ENCODE measurements at regions not wholly inside any gene's neighbourhood (a gene's known extent, or its start where the extent isn't known, plus 50 kb on each side); places are given as distances from the start of the nearest gene placed in this dataset.
"Not testable (repeated sequence)": the region's sequence is repeated elsewhere in the genome, so short reads cannot be mapped to it uniquely, and the experiment has no call there.

DNA sequence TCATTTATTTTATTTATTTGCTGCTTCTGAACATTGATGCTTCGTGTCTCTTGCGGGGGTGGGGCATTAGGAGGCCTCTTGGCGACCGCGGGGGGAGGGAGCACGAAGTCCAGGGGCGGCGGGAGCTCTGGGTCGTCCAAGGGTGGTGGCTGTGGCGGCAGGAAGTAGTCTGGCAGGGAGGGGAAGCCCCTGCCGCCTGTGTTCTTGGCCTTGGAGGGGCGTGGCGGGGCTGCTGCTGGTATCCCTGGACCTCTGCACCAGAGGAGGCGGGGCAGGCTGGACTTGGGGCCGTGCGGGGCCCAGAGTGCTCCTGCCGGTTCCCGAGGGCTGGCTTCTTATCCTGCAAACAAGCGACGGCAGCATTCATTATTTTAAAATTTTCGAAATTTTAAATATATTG lies 70.5 kb upstream of the ABI1 start:
- Histone ChIP-seq H3K9me3 (no peaks in the 10 kb centered on the region), H3K27ac (no peak overlapping the region), H3K4me1 (peaks cover 0 to 4% of the 10 kb centered on the region in 2 donors), H3K4me3 (peak overlapping the region; percentile 37 to 40), H3K27me3 (no peaks in the 10 kb centered on the region), H3K36me3 (no peaks in the 10 kb centered on the region)
- TF ChIP-seq, protein P1, sequence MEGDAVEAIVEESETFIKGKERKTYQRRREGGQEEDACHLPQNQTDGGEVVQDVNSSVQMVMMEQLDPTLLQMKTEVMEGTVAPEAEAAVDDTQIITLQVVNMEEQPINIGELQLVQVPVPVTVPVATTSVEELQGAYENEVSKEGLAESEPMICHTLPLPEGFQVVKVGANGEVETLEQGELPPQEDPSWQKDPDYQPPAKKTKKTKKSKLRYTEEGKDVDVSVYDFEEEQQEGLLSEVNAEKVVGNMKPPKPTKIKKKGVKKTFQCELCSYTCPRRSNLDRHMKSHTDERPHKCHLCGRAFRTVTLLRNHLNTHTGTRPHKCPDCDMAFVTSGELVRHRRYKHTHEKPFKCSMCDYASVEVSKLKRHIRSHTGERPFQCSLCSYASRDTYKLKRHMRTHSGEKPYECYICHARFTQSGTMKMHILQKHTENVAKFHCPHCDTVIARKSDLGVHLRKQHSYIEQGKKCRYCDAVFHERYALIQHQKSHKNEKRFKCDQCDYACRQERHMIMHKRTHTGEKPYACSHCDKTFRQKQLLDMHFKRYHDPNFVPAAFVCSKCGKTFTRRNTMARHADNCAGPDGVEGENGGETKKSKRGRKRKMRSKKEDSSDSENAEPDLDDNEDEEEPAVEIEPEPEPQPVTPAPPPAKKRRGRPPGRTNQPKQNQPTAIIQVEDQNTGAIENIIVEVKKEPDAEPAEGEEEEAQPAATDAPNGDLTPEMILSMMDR (IDR thresholded peaks at IDR 0.05): no peak
- intact Hi-C loops (cut with DNase I): no loop called here
- no peak for DNase-seq (ENCODE audit: low spot score in 2 of 2)

DNA sequence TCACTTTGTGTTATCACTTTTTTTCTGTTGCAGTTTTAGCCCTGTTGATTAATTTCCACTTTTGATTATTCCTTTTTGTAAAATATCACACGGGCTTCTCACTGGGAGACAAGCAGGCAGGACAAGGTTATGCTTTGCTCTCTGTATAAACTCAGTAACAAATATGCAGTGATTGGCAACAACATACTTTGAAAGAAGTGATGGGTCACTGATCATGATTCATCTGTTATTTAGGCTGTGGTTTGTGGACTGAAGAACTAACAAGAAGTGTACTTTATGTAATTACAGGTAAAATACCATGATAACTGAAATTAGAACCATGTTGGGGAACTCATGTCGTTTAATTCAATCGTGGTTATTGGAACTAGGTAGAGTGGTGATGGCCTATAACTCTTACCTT lies 62.1 kb upstream of the ABI1 start:
- H3K9me3 ChIP-seq; H3K4me1 ChIP-seq; intact Hi-C loops (cut with DNase I); DNase-seq (ENCODE audit: low spot score in 2 of 2); H3K4me3 ChIP-seq; H3K27ac ChIP-seq; H3K36me3 ChIP-seq; H3K27me3 ChIP-seq: not testable (repeated sequence)

DNA sequence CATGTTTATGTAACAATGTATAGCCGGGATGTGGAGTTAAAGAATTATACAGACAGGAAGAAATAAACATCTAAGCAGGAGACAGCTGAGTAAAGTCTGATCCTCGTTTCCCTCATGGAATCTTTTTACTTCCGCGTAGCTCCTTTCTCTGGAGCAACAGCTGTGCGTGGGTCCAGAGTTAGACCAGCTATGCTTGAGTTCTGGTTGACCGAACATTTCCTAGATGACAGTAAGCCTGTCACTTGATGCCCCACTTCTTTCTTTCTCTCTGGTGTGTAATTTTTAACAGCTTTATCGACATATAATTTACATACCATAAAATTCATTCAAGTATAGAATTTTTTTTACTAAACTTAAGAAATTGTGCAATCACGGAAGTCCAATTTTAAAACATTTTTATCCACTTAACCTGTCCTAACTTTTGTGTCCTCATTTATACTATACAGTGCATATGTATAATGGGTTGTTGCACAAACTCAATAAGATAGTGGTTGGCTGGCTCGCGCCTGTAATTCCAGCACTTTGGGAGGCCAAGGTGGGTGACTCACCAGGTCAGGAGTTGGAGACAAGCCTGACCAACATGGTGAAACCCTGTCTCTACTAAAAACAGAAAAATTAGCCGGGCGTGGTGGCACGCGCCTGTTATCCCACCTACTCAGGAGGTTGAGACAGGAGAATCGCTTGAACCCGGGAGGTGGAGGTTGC lies 58.5 kb upstream of the ABI1 start:
- DNase-seq (ENCODE audit: low spot score in 2 of 2); H3K36me3 ChIP-seq; H3K27ac ChIP-seq; H3K9me3 ChIP-seq; H3K27me3 ChIP-seq; intact Hi-C loops (cut with DNase I); H3K4me1 ChIP-seq; H3K4me3 ChIP-seq: not testable (repeated sequence)

DNA sequence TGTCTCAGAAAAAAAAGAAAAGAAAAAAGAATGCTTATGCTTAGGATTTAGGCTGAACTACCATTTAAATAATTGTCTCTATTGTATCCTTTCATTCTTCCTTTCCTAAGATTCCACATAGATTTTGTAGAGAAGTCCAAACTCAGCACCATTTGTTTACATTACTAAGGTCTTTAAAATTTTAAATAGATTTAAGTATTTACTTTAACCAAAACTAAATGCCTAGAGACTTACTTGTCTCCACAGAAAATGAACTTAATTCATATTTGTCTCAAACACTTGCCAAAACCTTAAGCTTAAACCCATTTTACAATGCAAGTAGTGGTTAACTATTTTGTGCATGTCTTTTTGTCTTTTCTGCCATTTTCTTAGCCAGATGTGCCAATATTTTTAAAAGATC lies 54.1 kb upstream of the ABI1 start:
- no peaks in the 10 kb centered on the region for H3K4me1 ChIP-seq
- H3K36me3 ChIP-seq: no peaks in the 10 kb centered on the region
- TF ChIP-seq, protein P1 (IDR thresholded peaks at IDR 0.05): no peak
- no peak overlapping the region for H3K27ac ChIP-seq
- no peaks in the 10 kb centered on the region for H3K27me3 ChIP-seq
- no peak overlapping the region for H3K4me3 ChIP-seq
- no peak for DNase-seq (ENCODE audit: low spot score in 2 of 2)
- intact Hi-C loops (cut with DNase I): no loop called here
- no peaks in the 10 kb centered on the region for H3K9me3 ChIP-seq

DNA sequence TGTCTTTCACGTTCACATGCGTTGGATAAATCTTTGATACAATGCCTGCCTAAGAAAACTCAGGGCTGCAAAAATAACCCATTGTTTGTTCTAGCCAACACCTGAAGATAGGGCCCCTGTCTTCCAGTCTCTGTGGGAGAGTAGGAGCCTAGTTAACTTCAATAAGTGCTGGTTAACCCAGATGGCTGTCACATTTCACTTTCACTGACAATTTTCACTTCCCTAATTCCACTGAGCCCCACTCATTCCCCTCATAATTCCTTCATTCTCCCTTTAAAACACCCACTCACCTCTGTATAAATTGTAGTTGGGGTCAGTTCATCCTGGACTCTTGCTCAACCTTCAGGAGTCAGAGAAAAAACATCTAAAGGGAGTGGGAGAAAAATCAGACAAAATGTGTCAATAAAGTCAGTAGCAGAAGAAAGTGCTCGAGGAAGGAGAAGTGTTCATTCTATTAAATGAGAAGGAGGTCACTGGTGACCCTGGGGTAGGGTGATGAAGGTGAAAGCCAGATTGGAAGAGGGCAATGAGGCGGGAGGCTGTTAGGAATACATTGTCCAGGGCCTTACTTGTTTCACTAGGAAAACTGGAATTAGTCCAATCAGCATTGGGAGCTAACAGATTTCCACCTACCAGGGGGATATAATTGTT lies 51.2 kb upstream of the ABI1 start:
- Histone ChIP-seq H3K4me1 (no peaks in the 10 kb centered on the region), H3K36me3 (no peaks in the 10 kb centered on the region), H3K4me3 (no peak overlapping the region), H3K9me3 (no peaks in the 10 kb centered on the region), H3K27ac (no peak overlapping the region), H3K27me3 (no peaks in the 10 kb centered on the region)
- TF ChIP-seq, protein P1 (IDR thresholded peaks at IDR 0.05): no peak
- DNase-seq (ENCODE audit: low spot score in 2 of 2): no peak
- intact Hi-C loops (cut with DNase I): no loop called here

All from ascending aorta (tissue), 2 donors.